ENCODE measurements at regions not wholly inside any gene's neighbourhood (a gene's known extent, or its start where the extent isn't known, plus 50 kb on each side); places are given as distances from the start of the nearest gene placed in this dataset.

DNA sequence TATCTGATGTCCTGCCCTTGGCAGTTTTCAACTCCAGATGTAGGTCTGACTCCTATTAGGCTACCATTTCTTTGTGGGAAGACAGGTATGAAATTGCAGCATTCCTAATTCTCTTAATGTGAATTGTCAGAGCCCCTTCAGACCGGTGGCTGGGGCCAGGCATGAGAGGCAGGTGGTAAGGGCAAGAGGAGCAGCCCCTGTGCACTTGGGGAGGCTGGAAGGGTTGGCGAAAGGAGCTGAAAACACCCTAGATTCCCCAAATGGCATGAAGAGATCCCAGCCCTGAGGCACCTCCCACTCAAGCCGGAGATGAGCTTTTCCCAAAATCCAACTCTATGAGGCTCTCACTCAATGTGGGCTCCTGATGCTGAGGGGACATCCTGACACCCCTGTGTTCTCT, 453.2 kb downstream of the NR2F2 start:
- no peak for TF ChIP-seq CTCF (IDR thresholded peaks at IDR 0.05; ENCODE audit: low read depth, low read length)
- DNase-seq (ENCODE audit: extremely low read depth, low read depth) = no peak

DNA sequence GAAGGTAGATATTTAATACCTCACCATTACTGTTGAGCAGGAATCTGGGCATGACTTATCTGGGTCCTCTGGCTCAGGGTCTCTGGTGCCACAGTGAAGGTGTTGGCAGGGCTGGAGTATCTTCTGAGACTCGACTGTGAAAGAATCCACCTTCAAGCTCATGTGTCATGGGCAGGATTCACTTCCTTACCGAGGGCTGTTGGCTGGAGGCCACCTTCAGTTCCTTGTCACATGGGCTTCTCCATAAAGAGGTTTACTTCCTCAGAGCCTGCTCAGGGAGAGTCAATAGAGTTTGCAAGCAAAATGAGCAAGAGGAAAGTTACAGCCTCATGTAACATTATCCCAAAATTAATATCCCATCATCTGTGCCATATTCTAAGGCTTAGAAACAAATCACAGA, 459.5 kb downstream of the NR2F2 start:
- TF ChIP-seq CTCF (IDR thresholded peaks at IDR 0.05; ENCODE audit: low read depth, low read length) = no peak
- DNase-seq (ENCODE audit: extremely low read depth, low read depth) = no peak

GRCh38 chr15:96792216-96792615, 461.7 kb downstream of the NR2F2 start:
- TF ChIP-seq CTCF (IDR thresholded peaks at IDR 0.05; ENCODE audit: low read depth, low read length) = no peak
- no peak for DNase-seq (ENCODE audit: extremely low read depth, low read depth)

- no peak for TF ChIP-seq CTCF (IDR thresholded peaks at IDR 0.05; ENCODE audit: low read depth, low read length)
- no peak for DNase-seq (ENCODE audit: extremely low read depth, low read depth)
These were observed 466.3 kb downstream of the NR2F2 start for GRCh38 chr15:96796841-96797240.

- DNase-seq (ENCODE audit: extremely low read depth, low read depth) = no peak
These were observed 471.2 kb downstream of the NR2F2 start for GRCh38 chr15:96801576-96802150.

GRCh38 chr15:96802611-96803255, 472.2 kb downstream of the NR2F2 start:
- TF ChIP-seq CTCF (IDR thresholded peaks at IDR 0.05; ENCODE audit: low read depth, low read length) = no peak
- DNase-seq (ENCODE audit: extremely low read depth, low read depth) = no peak

More at GRCh38 chr15:96801576-96802150, 471.2 kb downstream of the NR2F2 start:
- no peak for TF ChIP-seq CTCF (IDR thresholded peaks at IDR 0.05; ENCODE audit: low read depth, low read length)

DNA sequence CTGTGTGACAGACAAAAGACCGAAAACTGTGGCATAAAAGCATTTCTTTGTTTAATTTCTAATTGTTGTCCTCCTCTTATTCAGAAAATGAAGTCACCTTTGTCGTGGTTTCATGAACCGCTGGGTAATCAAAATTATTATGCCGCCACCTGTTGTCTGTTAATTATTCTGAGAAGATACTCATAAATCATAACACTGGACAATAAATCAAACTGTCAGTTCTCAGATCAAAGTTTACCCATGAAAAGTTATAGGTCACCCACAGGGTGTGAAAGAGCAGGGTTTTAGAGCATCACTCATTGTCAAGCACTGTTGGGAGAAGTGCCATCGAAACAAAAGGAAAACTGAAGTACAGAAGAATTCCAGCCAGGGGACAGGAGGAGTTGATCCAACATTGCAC, 474.3 kb downstream of the NR2F2 start:
- no peak for DNase-seq (ENCODE audit: extremely low read depth, low read depth)
- no peak for TF ChIP-seq CTCF (IDR thresholded peaks at IDR 0.05; ENCODE audit: low read depth, low read length)

Measured in AG09319 (cell line).